AML-193 (cell line): ENCODE measurements at regions not wholly inside any gene's neighbourhood (a gene's known extent, or its start where the extent isn't known, plus 50 kb on each side); places are given as distances from the start of the nearest gene placed in this dataset.
"Not testable (repeated sequence)": the region's sequence is repeated elsewhere in the genome, so short reads cannot be mapped to it uniquely, and the experiment has no call there.

Source experiments
- DNase-seq, 2 experiments: peaks; one replicate each; lab custom pipeline; 2025; lab: John Stamatoyannopoulos, UW

- no peak for DNase-seq
Measured at GRCh38 chr10:27344568-27345454, 104.2 kb upstream of the ACBD5 start.

DNA sequence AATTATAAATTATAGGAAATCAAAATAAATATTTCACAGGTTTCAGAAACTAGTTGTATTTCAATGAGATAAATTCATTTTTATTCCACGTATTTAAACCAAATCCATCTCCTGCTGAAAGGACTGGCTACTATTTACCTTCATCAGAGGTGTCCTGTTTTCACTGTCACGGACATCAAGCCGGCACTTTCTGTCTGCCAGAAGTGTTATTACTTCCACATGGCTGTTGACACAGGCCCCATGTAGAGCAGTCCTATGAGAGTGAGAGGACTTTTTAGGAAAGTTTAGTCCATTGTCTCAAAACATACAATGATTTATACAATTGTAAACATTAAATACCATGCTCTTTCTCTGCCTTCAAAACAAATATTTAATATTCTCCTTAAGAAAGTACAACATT, 100.4 kb upstream of the ACBD5 start:
- DNase-seq, result no peak

- not testable (repeated sequence) for DNase-seq
Measured at GRCh38 chr10:27335246-27335645, 94.6 kb upstream of the ACBD5 start.

GRCh38 chr10:27330074-27330473, 89.5 kb upstream of the ACBD5 start:
- no peak for DNase-seq

GRCh38 chr10:27328946-27329345, 88.3 kb upstream of the ACBD5 start:
- no peak for DNase-seq

DNA sequence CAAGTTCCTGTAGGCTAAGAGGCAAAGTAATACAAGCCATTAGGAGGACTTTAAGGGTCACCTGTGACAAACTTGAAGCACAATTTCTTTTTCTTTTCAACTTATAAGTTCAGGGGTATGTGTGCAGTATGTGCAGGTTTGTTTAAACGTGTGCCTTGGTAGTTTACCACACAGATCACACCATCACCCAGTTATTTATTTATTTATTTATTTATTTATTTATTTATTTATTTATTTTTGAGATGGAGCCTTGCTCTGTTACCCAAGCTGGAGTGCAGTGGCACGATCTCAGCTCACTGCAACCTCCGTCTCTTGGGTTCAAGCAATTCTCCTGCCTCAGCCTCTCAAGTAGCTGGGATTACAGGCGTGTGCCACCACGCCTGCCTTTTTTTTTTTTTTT, 86.2 kb upstream of the ACBD5 start:
- not testable (repeated sequence) for DNase-seq

GRCh38 chr10:27319752-27320431, 79.3 kb upstream of the ACBD5 start:
- DNase-seq, result no peak

DNA sequence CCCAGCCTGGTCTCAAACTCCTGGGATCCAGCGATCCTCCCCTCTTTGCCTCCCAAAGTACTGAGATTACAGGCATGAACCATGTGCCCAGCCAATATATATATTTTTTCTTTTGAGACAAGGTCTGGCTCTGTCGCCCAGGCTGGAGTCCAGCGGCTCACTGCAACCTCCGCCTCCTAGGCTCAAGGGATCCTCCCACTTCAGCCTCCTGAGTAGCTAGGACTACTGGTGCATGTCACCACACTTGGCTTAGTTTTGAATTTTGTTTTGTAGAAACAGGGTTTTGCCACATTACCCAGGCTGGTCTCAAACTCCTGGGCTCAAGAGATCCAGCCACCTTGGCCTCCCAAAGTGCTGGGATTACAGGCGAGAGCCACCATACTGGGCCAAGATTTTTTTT, 78.5 kb upstream of the ACBD5 start:
- not testable (repeated sequence) for DNase-seq

- DNase-seq, result not testable (repeated sequence)
Measured at GRCh38 chr10:27315082-27315481, 74.5 kb upstream of the ACBD5 start.

DNA sequence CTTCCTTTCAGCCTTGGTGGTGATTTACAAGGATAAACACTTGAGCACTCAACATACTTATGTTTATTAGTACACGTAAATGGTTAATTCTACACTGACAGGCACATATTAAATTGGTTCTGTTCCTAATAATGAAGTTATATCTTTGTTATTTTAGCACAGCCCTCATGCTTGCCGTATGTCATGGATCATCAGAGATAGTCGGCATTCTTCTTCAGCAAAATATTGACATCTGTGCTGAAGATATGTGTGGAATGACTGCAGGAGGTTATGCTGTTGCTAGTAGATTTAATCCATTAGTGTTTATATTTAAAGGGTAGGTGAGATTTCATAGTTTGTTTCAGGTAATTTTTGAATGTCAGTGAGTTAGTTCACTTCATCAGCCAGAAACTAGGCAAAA, 73.0 kb upstream of the ACBD5 start:
- DNase-seq, result not testable (repeated sequence)

DNA sequence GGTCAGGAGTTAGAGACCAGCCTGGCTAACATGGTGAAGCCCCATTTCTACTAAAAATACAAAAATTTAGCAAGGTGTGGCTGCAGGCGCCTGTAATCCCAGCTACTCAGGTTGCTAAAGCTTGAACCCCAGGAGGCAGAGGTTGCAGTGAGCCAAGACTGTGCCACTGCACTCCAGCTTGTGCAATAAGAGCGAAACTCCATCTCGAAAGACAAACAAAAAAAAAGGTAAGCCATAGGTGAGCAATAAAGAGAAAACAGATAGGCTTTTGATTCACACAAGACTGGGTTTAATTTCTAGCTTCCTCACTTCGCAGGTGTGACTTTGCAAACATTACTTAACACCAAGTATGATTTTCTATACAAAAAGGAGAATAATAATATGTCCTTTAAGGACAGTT, 72.3 kb upstream of the ACBD5 start:
- no peak for DNase-seq

DNA sequence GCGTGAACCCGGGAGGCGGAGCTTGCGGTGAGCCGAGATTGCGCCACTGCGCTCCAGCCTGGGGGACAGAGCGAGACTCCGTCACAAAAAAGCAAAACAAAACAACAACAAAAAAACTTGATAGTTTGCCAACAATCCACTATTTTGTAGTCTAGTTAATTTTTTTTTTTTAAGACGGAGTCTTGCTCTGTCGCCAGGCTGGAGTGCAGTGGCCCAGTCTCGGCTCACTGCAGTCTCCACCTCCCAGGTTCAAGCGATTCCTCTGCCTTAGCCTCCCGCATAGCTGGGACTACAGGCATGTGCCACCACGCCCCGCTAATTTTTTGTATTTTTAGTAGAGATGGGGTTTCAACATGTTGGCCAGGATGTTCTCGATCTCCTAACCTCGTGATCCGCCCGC, 71.2 kb upstream of the ACBD5 start:
- DNase-seq, result not testable (repeated sequence)

DNA sequence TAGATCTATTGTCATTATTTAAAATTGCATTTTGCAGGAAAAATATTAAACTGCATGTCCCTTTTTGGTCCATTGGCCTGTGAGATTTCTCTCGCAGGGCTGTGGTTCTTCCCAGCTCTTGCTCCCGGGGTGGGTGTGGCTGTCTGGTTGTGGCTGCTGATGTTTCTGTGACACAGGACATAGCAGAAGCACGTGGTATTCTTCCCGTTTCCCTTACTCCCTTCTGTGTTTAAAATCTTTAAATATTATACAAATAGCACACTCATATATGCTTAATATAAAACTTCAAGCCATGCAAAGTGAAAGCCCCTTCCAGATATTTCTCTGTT, 57.9 kb upstream of the ACBD5 start:
- peak in 1 of 2 experiments; percentile 8 for DNase-seq

DNA sequence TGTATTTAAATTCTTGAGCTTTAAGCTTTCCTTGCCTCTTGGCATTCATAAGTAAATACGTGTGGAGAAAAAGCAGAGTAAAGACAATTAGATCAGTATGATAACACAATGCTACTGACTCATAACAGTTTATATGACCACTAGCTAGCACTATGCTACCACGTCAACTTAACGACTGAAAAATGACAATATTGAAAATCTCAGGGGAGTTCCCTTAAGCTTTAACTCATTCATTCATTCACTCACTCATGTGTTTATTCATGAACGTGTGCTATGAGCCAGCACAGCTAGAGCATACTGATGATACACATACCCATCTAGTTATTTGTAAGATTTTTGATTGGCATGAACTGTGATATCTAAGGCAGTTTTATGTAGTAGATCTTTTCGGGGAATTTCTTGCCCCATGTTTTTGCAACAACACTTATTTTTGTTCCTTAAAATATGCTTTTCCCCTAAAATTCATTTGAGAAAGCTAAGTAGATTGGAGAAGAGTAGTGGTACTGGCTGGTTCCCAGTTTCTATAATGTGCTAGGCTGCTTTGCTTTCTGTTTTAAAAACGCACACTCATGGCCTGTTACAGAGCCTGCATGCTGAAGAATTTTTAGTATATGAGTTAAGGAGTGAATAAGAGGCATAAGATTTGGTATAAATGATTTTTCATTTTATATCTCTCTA, 57.4 kb upstream of the ACBD5 start:
- DNase-seq, result peak in 1 of 2 experiments; percentile 31

GRCh38 chr10:27296285-27296684, 55.7 kb upstream of the ACBD5 start:
- not testable (repeated sequence) for DNase-seq

DNA sequence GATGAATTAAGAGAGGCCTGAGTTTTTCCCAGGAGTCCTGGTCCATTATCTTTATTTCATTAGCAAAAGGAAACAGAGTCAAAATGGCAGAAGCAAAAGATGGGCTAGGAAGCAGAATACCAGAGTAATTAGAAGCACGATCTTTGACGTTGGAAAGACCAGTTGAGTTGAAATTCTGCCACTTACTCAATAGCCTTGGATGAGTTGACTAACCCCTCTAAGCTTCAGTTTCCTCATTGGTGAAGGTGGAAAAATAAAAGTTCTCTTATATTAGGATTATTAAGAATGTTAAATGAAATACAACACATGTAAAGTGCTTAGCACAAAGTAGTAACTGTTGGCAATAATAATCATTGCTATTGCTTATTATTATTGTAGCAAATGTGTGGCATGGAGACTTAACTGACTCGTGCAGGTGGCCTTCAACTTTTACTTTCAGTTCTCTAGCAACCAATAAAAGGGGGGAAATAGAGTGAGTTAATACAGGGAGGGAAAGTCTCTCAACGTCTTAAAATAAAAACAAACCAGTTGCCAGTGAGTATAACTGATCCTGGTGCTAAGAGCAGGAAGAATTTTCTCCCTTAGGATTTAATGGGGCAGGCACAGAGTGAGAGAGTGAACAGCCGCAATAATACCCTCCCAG, 50.8 kb upstream of the ACBD5 start:
- peak in 1 of 2 experiments; percentile 14 for DNase-seq
